CD4-positive, alpha-beta T cell (primary cell): ENCODE measurements at regions not wholly inside any gene's neighbourhood (a gene's known extent, or its start where the extent isn't known, plus 50 kb on each side); places are given as distances from the start of the nearest gene placed in this dataset.

Experiments
- ATAC-seq: fragments of 200-7000 bp; cut with Tn5 transposase; one replicate; pipeline ENCODE4 v1.10.0; 2022; ENCODE audit warnings: mild to moderate bottlenecking; ENCODE audit not compliant: poor library complexity
- CTCF ChIA-PET: fragments of 350-600 bp; sonication (Branson Sonifier 250); formaldehyde crosslinking; loops from one replicate; lab custom pipeline; 2021; ENCODE audit warnings: antibody characterized with exemption, inconsistent platforms; lab: Charles Lee
- POLR2A ChIA-PET: fragments of 350-600 bp; sonication (Branson Sonifier 250); formaldehyde crosslinking; loops from one replicate; lab custom pipeline; 2021; ENCODE audit warnings: antibody characterized with exemption, inconsistent platforms; lab: Charles Lee
- DNase-seq, 14 experiments: peaks; one replicate each; pipeline ENCODE4 v3.0.0-alpha.2; 2013 to 2020; ENCODE audit warnings: mixed read lengths in 2 of 14
- H3K27ac ChIP-seq, 2 donors: one replicate each; pipeline versions ENCODE4 v1.5.1 to v1.7.0; 2013; ENCODE audit warnings: low read length in 2 of 2, low read depth in 1 of 2, mild to moderate bottlenecking in 1 of 2
- H3K27me3 ChIP-seq, 2 experiments: 1 replicate in 1 of 2; 2 replicates in 1 of 2; pipeline versions ENCODE4 v1.6.1 to v1.7.0; 2013; ENCODE audit warnings: low read length in 2 of 2, control low read depth in 1 of 2, mild to moderate bottlenecking in 1 of 2, moderate library complexity in 1 of 2; ENCODE audit not compliant: insufficient read depth in 2 of 2, control insufficient read depth in 1 of 2
- H3K36me3 ChIP-seq: one replicate; pipeline ENCODE4 v1.6.1; 2013; ENCODE audit warnings: low read length, control low read depth; ENCODE audit not compliant: insufficient read depth
- H3K4me1 ChIP-seq: one replicate; pipeline ENCODE4 v1.6.1; 2013; ENCODE audit warnings: low read length, control low read depth; ENCODE audit not compliant: insufficient read depth
- H3K4me3 ChIP-seq: one replicate; pipeline ENCODE4 v1.5.1; 2013; ENCODE audit warnings: mild to moderate bottlenecking, low read length, moderate library complexity
- H3K9me3 ChIP-seq, 2 experiments: 1 replicate in 1 of 2; 2 replicates in 1 of 2; pipeline versions ENCODE4 v1.6.1 to v1.7.0; 2013; ENCODE audit warnings: low read length in 2 of 2, mild to moderate bottlenecking in 2 of 2, control low read depth in 1 of 2, moderate library complexity in 1 of 2; ENCODE audit not compliant: control insufficient read depth in 1 of 2, insufficient read depth in 1 of 2
- H3K27ac Mint-ChIP-seq: one replicate; pipeline ENCODE4 v1.8.0; 2020; ENCODE audit warnings: mixed read lengths
- H3K27me3 Mint-ChIP-seq: one replicate; pipeline ENCODE4 v1.8.0; 2021; ENCODE audit warnings: mixed read lengths
- H3K36me3 Mint-ChIP-seq: one replicate; pipeline ENCODE4 v1.8.0; 2021; ENCODE audit warnings: low read depth, mixed read lengths
- H3K4me1 Mint-ChIP-seq: one replicate; pipeline ENCODE4 v1.8.0; 2021; ENCODE audit warnings: low read depth, mixed read lengths
- H3K4me3 Mint-ChIP-seq: one replicate; pipeline ENCODE4 v1.8.0; 2020; ENCODE audit warnings: mild to moderate bottlenecking, mixed read lengths
- H3K9me3 Mint-ChIP-seq: one replicate; pipeline ENCODE4 v1.8.0; 2020; ENCODE audit warnings: mixed read lengths
- CTCF ChIP-seq: fragments of 200-600 bp; IDR thresholded peaks from one replicate; pipeline ENCODE4 v1.8.0; 2022; ENCODE audit warnings: antibody characterized with exemption, mild to moderate bottlenecking
- intact Hi-C, 2 experiments: fragments of 100-400 bp; cut with DNase I in 1 of 2; cut with micrococcal nuclease in 1 of 2; formaldehyde crosslinking; loops; one replicate each; pipeline versions ENCODE4 v1.15.1 to v1.9.0; 2023 to 2025; cut with DNase I, micrococcal nuclease

GRCh38 chr7:69012149-69012548 lies 586.1 kb upstream of the AUTS2 start:
- Histone ChIP-seq H3K27ac (no peak overlapping the region), H3K27me3 (no peaks in the 10 kb centered on the region), H3K36me3 (no peaks in the 10 kb centered on the region), H3K4me3 (no peak overlapping the region), H3K9me3 (no peaks in the 10 kb centered on the region), H3K4me1 (no peaks in the 10 kb centered on the region)
- Mint-ChIP-seq H3K4me3 (no peak overlapping the region), H3K36me3 (no peaks in the 10 kb centered on the region), H3K27me3 (no peaks in the 10 kb centered on the region), H3K9me3 (peaks cover 5% of the 10 kb centered on the region), H3K4me1 (no peaks in the 10 kb centered on the region), H3K27ac (no peak overlapping the region)
- intact Hi-C loops, result no loop called here
- DNase-seq (no peak), ATAC-seq (no peak)
- TF ChIP-seq CTCF, result no peak
- ChIA-PET POLR2A (no interaction called here), CTCF (no interaction called here)

GRCh38 chr7:69017208-69017607 lies 581.1 kb upstream of the AUTS2 start:
- H3K4me3 Mint-ChIP-seq, result no peak overlapping the region
- no peak overlapping the region for H3K27ac Mint-ChIP-seq
- H3K9me3 ChIP-seq, result peaks cover 11 to 15% of the 10 kb centered on the region in 2 experiments
- CTCF ChIA-PET, result no interaction called here
- H3K36me3 Mint-ChIP-seq, result no peaks in the 10 kb centered on the region
- H3K9me3 Mint-ChIP-seq, result peaks cover 11% of the 10 kb centered on the region
- H3K27me3 ChIP-seq, result no peaks in the 10 kb centered on the region
- H3K27me3 Mint-ChIP-seq, result no peaks in the 10 kb centered on the region
- POLR2A ChIA-PET, result no interaction called here
- no peak for DNase-seq
- H3K4me3 ChIP-seq, result no peak overlapping the region
- H3K27ac ChIP-seq, result no peak overlapping the region
- intact Hi-C loops, result no loop called here
- no peaks in the 10 kb centered on the region for H3K36me3 ChIP-seq
- ATAC-seq, result no peak
- TF ChIP-seq CTCF, result no peak
- H3K4me1 Mint-ChIP-seq, result no peaks in the 10 kb centered on the region
- H3K4me1 ChIP-seq, result no peaks in the 10 kb centered on the region

- Histone ChIP-seq H3K9me3 (peaks cover 11 to 15% of the 10 kb centered on the region in 2 experiments), H3K27ac (no peak overlapping the region), H3K36me3 (no peaks in the 10 kb centered on the region), H3K4me1 (no peaks in the 10 kb centered on the region), H3K27me3 (no peaks in the 10 kb centered on the region), H3K4me3 (no peak overlapping the region)
- H3K4me1 Mint-ChIP-seq, result no peaks in the 10 kb centered on the region
- ChIA-PET CTCF (no interaction called here), POLR2A (no interaction called here)
- no peak overlapping the region for H3K27ac Mint-ChIP-seq
- intact Hi-C loops, result no loop called here
- H3K27me3 Mint-ChIP-seq, result no peaks in the 10 kb centered on the region
- no peaks in the 10 kb centered on the region for H3K36me3 Mint-ChIP-seq
- no peak overlapping the region for H3K4me3 Mint-ChIP-seq
- no peak for ATAC-seq
- DNase-seq, result no peak
- TF ChIP-seq CTCF, result no peak
- peaks cover 14% of the 10 kb centered on the region for H3K9me3 Mint-ChIP-seq
These were observed 580.1 kb upstream of the AUTS2 start for GRCh38 chr7:69018200-69018599.
